ENCODE measurements at regions not wholly inside any gene's neighbourhood (a gene's known extent, or its start where the extent isn't known, plus 50 kb on each side); places are given as distances from the start of the nearest gene placed in this dataset.

DNA sequence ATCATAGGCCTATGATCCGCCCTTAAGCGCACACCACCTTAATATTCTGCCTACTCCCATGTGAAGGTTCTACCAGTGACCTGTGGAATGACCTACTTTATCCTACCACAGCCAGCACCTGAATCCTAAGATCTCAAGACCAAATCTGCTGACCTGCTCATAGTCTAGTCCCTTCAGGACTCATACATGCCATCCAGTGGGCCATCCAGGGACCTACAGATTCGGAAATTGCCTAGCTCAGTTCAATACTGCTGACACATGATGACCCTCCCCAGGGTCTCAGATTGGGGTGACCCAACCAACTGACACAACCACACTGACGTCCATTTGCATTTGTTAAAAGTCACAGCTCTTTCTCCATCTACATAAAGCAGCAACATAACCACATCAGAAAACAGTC, 443.8 kb upstream of the ST8SIA4 start:
- TF ChIP-seq, protein P1, sequence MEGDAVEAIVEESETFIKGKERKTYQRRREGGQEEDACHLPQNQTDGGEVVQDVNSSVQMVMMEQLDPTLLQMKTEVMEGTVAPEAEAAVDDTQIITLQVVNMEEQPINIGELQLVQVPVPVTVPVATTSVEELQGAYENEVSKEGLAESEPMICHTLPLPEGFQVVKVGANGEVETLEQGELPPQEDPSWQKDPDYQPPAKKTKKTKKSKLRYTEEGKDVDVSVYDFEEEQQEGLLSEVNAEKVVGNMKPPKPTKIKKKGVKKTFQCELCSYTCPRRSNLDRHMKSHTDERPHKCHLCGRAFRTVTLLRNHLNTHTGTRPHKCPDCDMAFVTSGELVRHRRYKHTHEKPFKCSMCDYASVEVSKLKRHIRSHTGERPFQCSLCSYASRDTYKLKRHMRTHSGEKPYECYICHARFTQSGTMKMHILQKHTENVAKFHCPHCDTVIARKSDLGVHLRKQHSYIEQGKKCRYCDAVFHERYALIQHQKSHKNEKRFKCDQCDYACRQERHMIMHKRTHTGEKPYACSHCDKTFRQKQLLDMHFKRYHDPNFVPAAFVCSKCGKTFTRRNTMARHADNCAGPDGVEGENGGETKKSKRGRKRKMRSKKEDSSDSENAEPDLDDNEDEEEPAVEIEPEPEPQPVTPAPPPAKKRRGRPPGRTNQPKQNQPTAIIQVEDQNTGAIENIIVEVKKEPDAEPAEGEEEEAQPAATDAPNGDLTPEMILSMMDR (IDR thresholded peaks at IDR 0.05), result no peak

DNA sequence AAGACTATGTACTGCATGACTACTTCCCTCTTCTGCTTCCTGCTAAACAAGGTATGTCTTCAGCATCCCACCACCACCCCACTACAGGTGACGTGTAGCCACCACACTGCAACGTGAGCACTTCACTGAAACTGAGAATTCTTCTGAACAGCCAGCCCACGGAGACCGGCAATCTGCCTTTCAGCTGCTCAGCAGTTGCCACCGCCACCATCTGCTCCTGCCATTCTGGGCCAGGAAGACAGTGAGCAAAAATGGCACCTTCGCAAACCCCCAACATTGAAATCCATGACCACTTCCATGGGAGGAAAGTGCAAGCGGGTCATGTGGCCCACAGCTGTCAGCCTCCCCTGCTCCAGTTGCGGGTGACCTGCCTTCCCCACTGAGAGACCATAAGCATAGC, 443.4 kb upstream of the ST8SIA4 start:
- TF ChIP-seq, protein P1 (IDR thresholded peaks at IDR 0.05), result no peak

DNA sequence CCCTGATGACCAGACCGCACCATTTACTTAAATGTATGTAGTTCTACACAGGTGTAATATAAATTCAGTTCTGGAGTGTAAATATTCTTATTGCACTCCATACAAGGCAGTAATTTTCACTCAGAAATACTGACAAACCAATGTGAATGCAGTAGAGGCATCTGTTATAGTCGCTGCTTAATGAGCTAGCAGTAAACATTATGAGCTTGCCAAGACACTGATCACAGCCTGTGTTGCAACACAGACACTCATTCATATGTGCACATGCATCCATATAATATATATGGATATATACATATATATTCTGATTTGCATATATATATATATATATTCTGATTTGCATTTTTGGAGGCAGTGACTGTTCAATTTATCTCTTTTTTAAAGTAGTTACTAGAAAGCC, 435.1 kb upstream of the ST8SIA4 start:
- TF ChIP-seq, protein P1 (IDR thresholded peaks at IDR 0.05), result no peak

DNA sequence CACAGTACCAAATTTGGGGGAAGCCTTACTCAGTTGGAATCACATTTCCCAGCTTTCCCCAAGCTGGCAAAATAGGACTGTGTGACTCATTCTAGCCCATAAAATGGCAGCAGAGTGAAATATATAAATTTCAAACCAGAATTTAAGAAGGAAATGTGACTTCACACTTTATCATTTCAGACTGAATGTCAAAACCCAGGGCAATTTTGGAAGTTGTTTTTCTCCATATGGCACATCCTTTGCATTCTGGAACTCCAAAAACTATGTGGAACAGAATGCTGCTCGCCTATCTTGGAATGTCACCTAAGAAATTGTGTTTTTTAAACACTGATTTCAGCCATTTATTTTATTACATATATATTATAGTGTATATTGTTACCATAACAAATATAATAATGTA, 424.7 kb upstream of the ST8SIA4 start:
- TF ChIP-seq, protein P1 (IDR thresholded peaks at IDR 0.05), result no peak

DNA sequence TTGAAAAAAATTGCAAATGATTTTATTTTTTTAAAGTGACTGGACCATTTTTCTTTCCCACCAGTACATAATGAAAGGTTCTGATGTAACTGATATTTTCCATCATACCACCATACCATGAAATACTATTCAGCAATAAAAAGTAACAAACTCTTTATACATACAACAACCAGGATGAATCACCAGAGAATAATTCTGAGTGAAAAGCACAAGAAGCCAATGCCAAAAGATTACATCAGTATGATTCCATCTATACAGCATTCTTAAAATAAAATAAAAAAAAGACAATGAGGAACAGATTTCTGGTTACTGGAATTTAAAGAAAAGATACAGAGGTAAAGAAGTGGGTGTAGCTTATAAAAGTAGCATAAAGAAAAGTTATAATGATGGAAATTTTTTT, 423.7 kb upstream of the ST8SIA4 start:
- TF ChIP-seq, protein P1 (IDR thresholded peaks at IDR 0.05), result no peak

DNA sequence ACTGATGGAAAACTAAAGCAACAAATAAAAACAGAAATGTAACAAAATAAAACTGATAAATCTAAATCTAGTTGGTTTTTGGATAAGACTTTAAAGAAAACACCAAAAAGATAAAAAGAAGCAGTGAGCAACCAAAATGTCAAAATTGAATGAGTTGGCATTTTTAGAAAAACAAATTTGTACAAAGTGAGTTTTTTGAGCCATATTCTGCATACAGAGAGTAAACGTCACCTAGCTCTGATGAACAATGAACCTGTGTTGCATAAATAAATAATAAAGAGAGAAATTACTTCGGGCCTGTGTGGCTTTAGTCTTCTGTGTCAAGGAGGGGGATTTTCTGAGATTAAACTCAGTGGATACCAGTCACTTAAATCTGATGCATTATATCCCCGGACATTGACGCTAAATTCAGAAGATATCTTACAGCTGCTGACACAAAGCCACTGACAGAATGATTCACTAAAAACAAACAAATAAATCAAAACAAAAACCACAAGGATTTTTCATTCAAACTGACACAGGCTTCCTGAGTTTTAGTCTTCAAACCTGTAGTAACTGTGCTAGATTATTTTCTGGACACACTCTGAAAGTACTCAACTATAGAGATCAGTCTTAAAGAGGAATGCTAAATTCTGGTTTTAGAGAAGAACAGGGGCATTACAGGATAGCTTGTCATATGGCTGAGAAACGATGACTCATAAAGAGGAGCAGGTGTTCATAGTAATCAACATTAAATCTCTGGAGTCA, 403.5 kb upstream of the ST8SIA4 start:
- TF ChIP-seq, protein P1 (IDR thresholded peaks at IDR 0.05), result no peak

DNA sequence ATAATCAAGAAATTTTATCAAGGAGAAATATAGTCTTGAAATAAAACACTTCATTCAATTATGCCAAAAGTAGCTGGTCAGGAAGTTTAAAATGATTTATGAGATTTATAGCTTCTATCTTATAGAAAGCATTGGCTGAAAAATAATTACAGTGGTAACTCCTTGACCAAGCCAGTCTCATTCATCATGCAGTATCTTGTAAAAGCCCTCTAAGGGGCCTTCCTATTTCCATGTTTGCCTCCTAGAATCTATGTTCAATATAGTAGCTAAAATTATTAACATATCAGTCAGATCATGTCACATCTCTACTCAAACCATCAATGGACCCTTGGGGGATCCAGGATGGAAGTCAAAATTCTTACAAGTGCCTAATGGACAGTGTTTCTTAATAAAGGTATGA, 393.4 kb upstream of the ST8SIA4 start:
- TF ChIP-seq, protein P1 (IDR thresholded peaks at IDR 0.05), result no peak

DNA sequence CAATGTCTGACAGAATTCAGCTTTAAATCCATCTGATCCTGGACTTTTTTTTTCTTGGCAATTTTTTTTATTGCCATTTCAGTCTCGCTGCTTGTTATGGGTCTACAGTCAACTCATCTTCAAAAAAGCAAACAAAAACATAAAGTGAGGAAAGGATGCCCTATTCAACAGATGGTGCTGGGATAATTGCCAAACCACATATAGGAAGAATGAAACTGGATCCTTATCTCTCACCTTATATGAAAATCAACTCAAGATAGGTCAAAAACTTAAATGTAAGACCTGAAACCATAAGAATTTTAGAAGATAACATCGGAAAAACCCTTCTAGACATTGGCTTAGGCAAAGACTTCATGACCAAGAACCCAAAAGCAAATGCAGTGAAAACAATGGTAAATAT, 389.1 kb upstream of the ST8SIA4 start:
- TF ChIP-seq, protein P1 (IDR thresholded peaks at IDR 0.05), result no peak
